Esophagus (tissue), 2 donors: ENCODE measurements at regions not wholly inside any gene's neighbourhood (a gene's known extent, or its start where the extent isn't known, plus 50 kb on each side); places are given as distances from the start of the nearest gene placed in this dataset.

Source experiments
- H3K27ac ChIP-seq, 2 donors: one replicate each; pipeline ENCODE4 v1.5.1; 2013; ENCODE audit warnings: low read depth in 2 of 2, mild to moderate bottlenecking in 2 of 2, inconsistent platforms in 1 of 2, low read length in 1 of 2, moderate library complexity in 1 of 2
- H3K27me3 ChIP-seq, 2 donors: one replicate each; pipeline ENCODE4 v1.6.1; 2013; ENCODE audit warnings: low read length in 2 of 2, control low read depth in 1 of 2, mild to moderate bottlenecking in 1 of 2; ENCODE audit not compliant: insufficient read depth in 2 of 2, control insufficient read depth in 1 of 2
- H3K36me3 ChIP-seq, 2 donors: one replicate each; pipeline ENCODE4 v1.6.1; 2013; ENCODE audit warnings: low read length in 1 of 2; ENCODE audit not compliant: control insufficient read depth in 2 of 2, insufficient read depth in 2 of 2
- H3K4me1 ChIP-seq, 2 donors: one replicate each; pipeline ENCODE4 v1.6.1; 2013; ENCODE audit warnings: low read length in 1 of 2; ENCODE audit not compliant: control insufficient read depth in 2 of 2, insufficient read depth in 2 of 2
- H3K4me3 ChIP-seq, 2 donors: one replicate each; pipeline ENCODE4 v1.5.1; 2013; ENCODE audit warnings: low read length in 2 of 2, mild to moderate bottlenecking in 2 of 2, low read depth in 1 of 2, moderate library complexity in 1 of 2
- H3K9me3 ChIP-seq, 2 donors: one replicate each; pipeline ENCODE4 v1.6.1; 2013; ENCODE audit warnings: mild to moderate bottlenecking in 2 of 2, low read depth in 1 of 2, low read length in 1 of 2, moderate library complexity in 1 of 2; ENCODE audit not compliant: control insufficient read depth in 2 of 2, insufficient read depth in 1 of 2
- WGBS, 2 donors: extraction: QIAGEN DNeasy Blood & Tissue Kit; methylation state at CpG; one replicate each; pipeline ENCODE4 v1.1.7; 2013; 5-methylcytosine and 5-hydroxymethylcytosine counted together
- donor health status: healthy with polysubstance abuse.
- donor health status: Bipolar disorder and iron deficiency.

GRCh38 chr12:25894759-25895158 is 63.7 kb upstream of the RASSF8 start:
- no peaks in the 10 kb centered on the region for H3K27me3 ChIP-seq
- no peaks in the 10 kb centered on the region for H3K36me3 ChIP-seq
- H3K4me3 ChIP-seq: no peak overlapping the region
- H3K4me1 ChIP-seq: no peaks in the 10 kb centered on the region
- H3K27ac ChIP-seq: no peak overlapping the region
- peaks cover 0 to 2% of the 10 kb centered on the region in 2 donors for H3K9me3 ChIP-seq
- 69 to 77% methylated on average over 3 of the region's 3 CpGs for WGBS, 2 donors

GRCh38 chr12:25896981-25897380 is 61.5 kb upstream of the RASSF8 start:
- 69 to 70% methylated on average over 2 of the region's 2 CpGs for whole genome bisulfite sequencing, 2 donors
- H3K27ac ChIP-seq: no peak overlapping the region

GRCh38 chr12:25903603-25904245 is 54.8 kb upstream of the RASSF8 start:
- 85 to 90% methylated on average over 2 of the region's 2 CpGs for WGBS, 2 donors
- H3K4me3 ChIP-seq: no peak overlapping the region
- no peaks in the 10 kb centered on the region for H3K36me3 ChIP-seq
- H3K9me3 ChIP-seq: no peaks in the 10 kb centered on the region
- no peak overlapping the region for H3K27ac ChIP-seq
- H3K27me3 ChIP-seq: no peaks in the 10 kb centered on the region
- no peaks in the 10 kb centered on the region for H3K4me1 ChIP-seq

More at GRCh38 chr12:25896981-25897380, 61.5 kb upstream of the RASSF8 start:
- no peaks in the 10 kb centered on the region for H3K36me3 ChIP-seq
- H3K9me3 ChIP-seq: no peaks in the 10 kb centered on the region
- H3K27me3 ChIP-seq: no peaks in the 10 kb centered on the region
- H3K4me1 ChIP-seq: no peaks in the 10 kb centered on the region
- H3K4me3 ChIP-seq: no peak overlapping the region

DNA sequence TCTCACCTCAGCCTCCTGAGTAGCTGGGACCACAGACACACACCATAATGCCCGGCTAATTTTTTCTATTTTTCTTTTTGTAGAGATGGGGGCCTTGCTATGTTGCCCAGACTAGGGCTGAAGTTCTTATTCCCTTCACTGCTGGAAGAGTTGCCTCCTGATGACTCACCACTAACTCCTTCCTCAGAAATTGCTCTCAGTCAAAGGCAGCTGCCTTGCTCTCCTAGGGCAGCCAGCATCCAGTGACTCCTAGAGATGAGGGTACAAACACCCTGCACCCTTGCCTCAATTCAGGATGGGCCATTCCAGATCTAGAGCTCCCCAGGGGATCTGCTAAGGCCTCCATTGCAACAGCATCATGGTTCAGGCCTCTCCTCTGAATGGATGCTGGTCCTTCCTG is 54.0 kb upstream of the RASSF8 start:
- Histone ChIP-seq H3K27me3 (no peaks in the 10 kb centered on the region), H3K4me1 (no peaks in the 10 kb centered on the region)
- WGBS, 2 donors: 86 to 96% methylated on average over 1 of the region's 1 CpG

GRCh38 chr12:25906651-25907340 is 51.7 kb upstream of the RASSF8 start:
- H3K36me3 ChIP-seq: no peaks in the 10 kb centered on the region
- H3K4me1 ChIP-seq: no peaks in the 10 kb centered on the region
- no peaks in the 10 kb centered on the region for H3K9me3 ChIP-seq
- H3K27ac ChIP-seq: no peak overlapping the region
- no peaks in the 10 kb centered on the region for H3K27me3 ChIP-seq
- WGBS, 2 donors: 90 to 93% methylated on average over 2 of the region's 2 CpGs
- no peak overlapping the region for H3K4me3 ChIP-seq

More for the DNA sequence above, 54.0 kb upstream of the RASSF8 start:
- Histone ChIP-seq H3K9me3 (no peaks in the 10 kb centered on the region), H3K27ac (no peak overlapping the region), H3K4me3 (no peak overlapping the region), H3K36me3 (no peaks in the 10 kb centered on the region)
